ENCODE measurements at regions not wholly inside any gene's neighbourhood (a gene's known extent, or its start where the extent isn't known, plus 50 kb on each side); places are given as distances from the start of the nearest gene placed in this dataset.

- no peak for TF ChIP-seq ZNF462 (CRISPR knock-in tag; IDR thresholded peaks at IDR 0.05)
- no peak for TF ChIP-seq CTCF (conservative IDR thresholded peaks at IDR 0.05; ENCODE audit: low read depth in 2 of 2)
- no peak for TF ChIP-seq ETS1 (IDR thresholded peaks at IDR 0.05)
- no peak for TF ChIP-seq NANOG (IDR thresholded peaks at IDR 0.05; ENCODE audit: borderline replicate concordance)
- no peak for TF ChIP-seq ZNF114 (CRISPR knock-in tag; IDR thresholded peaks at IDR 0.05)
Observed at GRCh38 chr14:101209594-101209993, 306.1 kb upstream of the RTL1 start (continued).

GRCh38 chr14:101215266-101215665 is 311.7 kb upstream of the RTL1 start:
- no peak for ATAC-seq
- Histone ChIP-seq H3K36me3 (ENCODE audit: insufficient read depth) (no peaks in the 10 kb centered on the region), H4K20me1 (replicated peaks; ENCODE audit: insufficient read depth) (no peaks in the 10 kb centered on the region), H3K4me1 (ENCODE audit: insufficient read depth) (0 out of 2 replicates have a peak, but pooled peaks cover 5% of the 10 kb centered on the region), H3K4me2 (no peak overlapping the region), H3F3A (replicated peaks; ENCODE audit: low read depth) (no peaks in the 10 kb centered on the region), H3K79me2 (replicated peaks; ENCODE audit: insufficient read depth) (no peaks in the 10 kb centered on the region), H3K27me3 (ENCODE audit: insufficient read depth) (no peaks in the 10 kb centered on the region), H3K9me2 (ENCODE audit: insufficient read depth) (no peaks in the 10 kb centered on the region), H2AFZ (no peak overlapping the region), H3K27ac (ENCODE audit: low read depth) (no peak overlapping the region), H3K4me3 (no peak overlapping the region)
- H3K27me3 Mint-ChIP-seq (ENCODE audit: insufficient read depth, low read depth, poor library complexity) = peaks cover 1% of the 10 kb centered on the region
- no peak overlapping the region for H3K27ac Mint-ChIP-seq
- H3K9me3 Mint-ChIP-seq = peaks cover 13% of the 10 kb centered on the region
- no peak overlapping the region for H3K4me3 Mint-ChIP-seq
- no peak for TF ChIP-seq REST (IDR thresholded peaks at IDR 0.05; ENCODE audit: unreplicated experiment)
- no peak for TF ChIP-seq JUNB (IDR thresholded peaks at IDR 0.05; ENCODE audit: unreplicated experiment)
- no peak for TF ChIP-seq ZNF331 (CRISPR knock-in tag; IDR thresholded peaks at IDR 0.05; ENCODE audit: low read depth)
- peaks cover 2% of the 10 kb centered on the region; the same call in 2 of the 3 replicates for H3K36me3 Mint-ChIP-seq (ENCODE audit: low read depth)
- H3K4me1 Mint-ChIP-seq = 0 out of 3 replicates have a peak, but pooled peaks cover 2% of the 10 kb centered on the region
- DNase-seq (ENCODE audit: low spot score) = no peak
